NCI-H2171 treated with DMSO at 0.1 percent for 48 hours (cell line): ENCODE measurements at regions not wholly inside any gene's neighbourhood (a gene's known extent, or its start where the extent isn't known, plus 50 kb on each side); places are given as distances from the start of the nearest gene placed in this dataset.
A peak's percentile ranks its signal among the peaks of the same experiment; 100 is the strongest.

Experiments
- DNase-seq: peaks from one replicate; lab custom pipeline; 2025; lab: John Stamatoyannopoulos, UW

GRCh38 chrX:42946544-42947194 is 168.7 kb upstream of the PPP1R2C start:
- no peak for DNase-seq

GRCh38 chrX:42948723-42949657 is 171.0 kb upstream of the PPP1R2C start:
- no peak for DNase-seq

GRCh38 chrX:42951747-42952146 is 173.8 kb upstream of the PPP1R2C start:
- DNase-seq: no peak

- DNase-seq: no peak
Measured at GRCh38 chrX:42952621-42953020, 174.7 kb upstream of the PPP1R2C start.

GRCh38 chrX:42954880-42955279 is 176.9 kb upstream of the PPP1R2C start:
- no peak for DNase-seq

- no peak for DNase-seq
Measured at GRCh38 chrX:42955349-42955748, 177.4 kb upstream of the PPP1R2C start.

GRCh38 chrX:42967681-42968300 is 189.8 kb upstream of the PPP1R2C start:
- no peak for DNase-seq

- no peak for DNase-seq
Measured at GRCh38 chrX:42973321-42973720, 195.4 kb upstream of the PPP1R2C start.

GRCh38 chrX:42975906-42976305 is 197.9 kb upstream of the PPP1R2C start:
- DNase-seq: no peak

GRCh38 chrX:42976746-42977366 is 198.9 kb upstream of the PPP1R2C start:
- no peak for DNase-seq

- DNase-seq: no peak
Measured at GRCh38 chrX:42978655-42979379, 200.9 kb upstream of the PPP1R2C start.

- no peak for DNase-seq
Measured at GRCh38 chrX:42988700-42989099, 210.7 kb upstream of the PPP1R2C start.

- DNase-seq: no peak
Measured at GRCh38 chrX:42992199-42992943, 214.4 kb upstream of the PPP1R2C start.

- DNase-seq: no peak
Measured at GRCh38 chrX:42996861-42997260, 218.9 kb upstream of the PPP1R2C start.

GRCh38 chrX:43000121-43000520 is 222.2 kb upstream of the PPP1R2C start:
- peak; percentile 3 for DNase-seq

GRCh38 chrX:43002526-43003203 is 224.7 kb upstream of the PPP1R2C start:
- no peak for DNase-seq

GRCh38 chrX:43003204-43003565 is 225.2 kb upstream of the PPP1R2C start:
- DNase-seq: no peak

GRCh38 chrX:43003939-43004338 is 226.0 kb upstream of the PPP1R2C start:
- no peak for DNase-seq

GRCh38 chrX:43005561-43005960 is 227.6 kb upstream of the PPP1R2C start:
- DNase-seq: no peak

GRCh38 chrX:43008356-43008755 is 230.4 kb upstream of the PPP1R2C start:
- DNase-seq: no peak

GRCh38 chrX:43016021-43016420 is 238.1 kb upstream of the PPP1R2C start:
- no peak for DNase-seq
